AG08395 (cell line): ENCODE measurements at regions not wholly inside any gene's neighbourhood (a gene's known extent, or its start where the extent isn't known, plus 50 kb on each side); places are given as distances from the start of the nearest gene placed in this dataset.

Experiments
- DNase-seq: peaks from one replicate; pipeline ENCODE4 v3.0.0; 2012; ENCODE audit warnings: mixed read lengths, low spot score

DNA sequence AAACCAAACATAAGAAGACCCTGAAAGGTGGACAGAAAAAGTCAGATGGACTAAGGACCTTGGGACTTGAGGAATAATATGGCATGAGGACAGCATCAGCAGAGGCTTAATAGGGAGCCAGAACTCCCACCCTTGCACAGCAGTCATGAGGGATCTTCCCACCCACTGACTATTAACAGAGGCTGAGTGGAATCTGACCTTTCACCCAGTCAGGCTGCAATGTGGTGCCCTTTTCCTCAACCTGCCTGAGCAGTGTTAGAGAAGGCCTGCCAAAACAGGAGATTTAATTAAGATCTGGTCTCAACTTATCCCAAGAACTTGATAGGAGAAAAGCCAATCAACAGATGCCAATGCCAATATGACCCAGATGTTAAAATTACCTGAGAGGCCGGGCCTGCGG lies 481.9 kb downstream of the KDM4C start:
- DNase-seq: no peak

DNA sequence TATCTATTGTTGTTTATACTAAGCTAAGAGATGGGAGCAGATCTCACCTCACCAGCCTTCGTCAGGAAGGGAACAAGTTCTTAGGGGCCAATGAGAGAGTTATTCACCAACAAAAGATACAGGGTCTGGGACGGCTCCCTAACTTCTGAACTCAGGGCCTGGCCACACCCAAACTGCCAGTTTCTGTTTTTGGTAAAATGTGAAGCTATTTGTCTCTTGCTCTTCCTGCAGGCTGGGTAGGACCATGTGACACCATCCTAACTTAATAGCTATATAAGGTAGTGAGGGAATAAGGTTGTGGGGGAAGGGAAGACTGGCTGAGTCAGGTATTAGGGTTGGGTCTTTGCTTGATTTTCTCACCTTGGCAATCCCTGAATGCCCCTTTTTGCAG lies 480.5 kb downstream of the KDM4C start:
- no peak for DNase-seq

DNA sequence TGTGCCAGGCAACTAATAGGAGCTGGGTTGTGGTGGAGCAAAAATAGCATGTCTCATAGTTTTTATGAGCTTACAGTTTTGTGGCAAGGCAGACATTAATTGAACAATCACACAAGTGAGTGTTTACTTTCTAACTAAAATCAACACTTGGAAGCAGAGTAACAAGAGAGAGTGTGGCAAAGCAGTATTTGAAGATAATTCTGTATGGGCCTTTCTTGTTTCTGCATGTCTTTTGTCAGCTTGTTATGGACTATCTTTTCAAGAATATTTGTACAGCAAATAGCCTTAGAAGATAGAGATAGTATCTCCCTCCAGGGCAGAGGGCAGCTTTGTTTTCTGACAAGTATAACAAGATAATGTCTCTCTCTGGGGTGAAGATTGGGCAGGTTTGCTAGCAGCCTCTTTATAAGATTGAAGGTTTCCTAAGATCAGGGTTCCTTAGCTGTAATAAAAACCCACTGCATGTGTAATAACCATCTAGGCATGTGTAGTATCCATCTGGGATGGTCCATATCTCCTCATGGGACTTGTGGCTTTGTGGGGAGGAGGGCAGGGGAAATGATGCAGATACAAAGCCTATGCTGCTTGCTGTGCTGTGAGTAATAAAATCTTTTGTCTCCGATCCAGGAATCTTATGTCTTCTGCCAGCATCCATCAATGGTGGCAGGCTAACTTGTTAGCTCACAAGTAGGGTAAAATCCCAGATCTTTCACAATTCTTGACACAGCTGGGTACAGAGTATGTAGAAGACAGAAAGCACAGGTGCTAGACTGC lies 479.9 kb downstream of the KDM4C start:
- DNase-seq: peak; percentile 65

DNA sequence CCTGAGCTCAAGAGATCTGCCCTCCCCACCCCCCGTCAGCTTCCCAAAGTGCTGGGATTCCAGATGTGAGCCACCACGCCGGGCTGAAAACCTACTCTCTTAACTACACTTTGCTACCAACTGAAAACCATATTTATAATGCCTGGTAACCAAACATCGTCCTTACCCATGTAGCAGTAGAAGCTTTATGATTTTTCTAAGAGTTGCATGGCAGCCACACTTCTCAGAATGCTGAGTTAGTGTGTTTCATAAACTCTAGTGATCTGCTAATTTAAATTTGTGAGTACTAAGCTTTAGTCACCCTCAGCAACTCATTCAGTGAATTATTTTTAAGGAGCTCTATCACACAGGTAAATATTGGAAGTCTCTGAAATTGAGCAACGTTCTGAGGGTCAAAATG lies 478.4 kb downstream of the KDM4C start:
- DNase-seq: no peak

DNA sequence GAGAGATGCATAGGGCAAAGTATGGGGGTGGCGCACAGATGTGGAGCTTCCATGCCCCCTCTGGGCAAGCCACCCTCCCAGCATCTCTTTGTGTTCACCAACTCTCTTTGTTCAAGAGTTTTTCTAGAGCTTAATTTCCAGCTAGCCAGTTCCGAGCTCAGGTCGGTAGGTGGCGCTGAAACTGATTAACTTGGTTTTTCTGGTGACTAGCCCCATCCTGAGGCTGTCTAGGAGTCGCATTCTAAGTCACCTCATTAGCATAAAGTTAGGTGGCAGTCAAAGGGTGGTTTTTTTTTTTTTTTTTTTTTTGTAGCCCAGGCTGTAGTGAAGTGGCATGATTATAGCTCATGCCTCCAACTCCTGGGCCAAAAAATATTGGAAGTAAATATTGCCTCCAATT lies 476.4 kb downstream of the KDM4C start:
- DNase-seq: no peak

DNA sequence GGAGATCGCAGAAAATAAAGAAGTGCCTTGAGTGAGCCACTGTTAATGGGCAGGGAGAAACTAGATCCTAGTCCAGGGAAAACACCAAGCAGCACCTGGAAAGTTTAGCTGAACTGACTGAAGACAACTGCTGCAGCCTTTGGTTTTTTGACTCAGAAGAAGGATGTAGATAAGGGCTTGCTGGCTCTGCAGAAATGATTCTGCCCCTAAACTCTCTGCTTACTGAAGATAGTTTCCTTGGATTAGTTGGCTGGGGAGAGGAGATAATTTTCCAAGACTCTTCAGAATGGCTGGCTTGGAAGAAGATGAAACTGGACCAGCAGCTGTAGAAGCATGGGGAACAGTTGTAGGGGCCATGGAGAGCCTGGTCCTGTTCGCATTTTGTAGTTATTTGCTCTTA lies 471.8 kb downstream of the KDM4C start:
- no peak for DNase-seq

DNA sequence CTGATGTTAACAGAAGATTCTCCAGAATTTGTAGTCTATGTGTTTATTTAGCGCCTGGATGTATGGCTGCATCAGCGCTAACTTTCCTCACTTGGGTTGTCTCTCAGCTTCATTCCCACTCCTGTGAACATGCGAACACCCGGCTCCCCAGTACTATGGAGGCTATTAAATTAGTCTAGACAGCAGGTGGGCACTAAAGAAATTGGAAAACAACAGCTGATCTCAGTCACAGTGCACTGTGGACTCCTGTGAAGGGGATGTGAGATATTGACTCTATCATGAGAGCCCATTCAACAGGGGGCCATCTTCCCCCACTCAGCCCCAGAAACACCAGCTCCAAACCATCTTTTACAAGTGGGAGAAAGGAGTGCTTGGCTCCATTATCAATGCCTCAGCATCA lies 471.0 kb downstream of the KDM4C start:
- DNase-seq: no peak

DNA sequence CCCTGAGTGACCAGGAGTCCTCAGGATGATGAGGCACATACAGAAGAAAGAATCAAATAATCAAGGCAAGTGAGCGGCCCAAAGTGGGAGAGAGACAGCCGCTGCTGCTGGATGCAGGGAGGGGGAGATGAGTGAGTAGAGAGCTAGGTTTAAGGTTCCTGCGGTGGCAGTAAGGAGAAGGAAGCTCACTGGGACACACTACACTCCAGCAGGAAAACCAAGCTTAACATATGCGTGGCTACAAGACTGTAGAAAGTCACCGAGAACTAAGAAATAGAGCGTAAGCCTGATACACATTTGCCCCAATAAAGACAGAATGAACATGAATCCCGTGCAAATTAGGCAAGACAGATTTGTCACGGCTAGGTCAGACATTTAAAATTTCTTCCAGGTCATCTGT lies 470.2 kb downstream of the KDM4C start:
- DNase-seq: no peak

DNA sequence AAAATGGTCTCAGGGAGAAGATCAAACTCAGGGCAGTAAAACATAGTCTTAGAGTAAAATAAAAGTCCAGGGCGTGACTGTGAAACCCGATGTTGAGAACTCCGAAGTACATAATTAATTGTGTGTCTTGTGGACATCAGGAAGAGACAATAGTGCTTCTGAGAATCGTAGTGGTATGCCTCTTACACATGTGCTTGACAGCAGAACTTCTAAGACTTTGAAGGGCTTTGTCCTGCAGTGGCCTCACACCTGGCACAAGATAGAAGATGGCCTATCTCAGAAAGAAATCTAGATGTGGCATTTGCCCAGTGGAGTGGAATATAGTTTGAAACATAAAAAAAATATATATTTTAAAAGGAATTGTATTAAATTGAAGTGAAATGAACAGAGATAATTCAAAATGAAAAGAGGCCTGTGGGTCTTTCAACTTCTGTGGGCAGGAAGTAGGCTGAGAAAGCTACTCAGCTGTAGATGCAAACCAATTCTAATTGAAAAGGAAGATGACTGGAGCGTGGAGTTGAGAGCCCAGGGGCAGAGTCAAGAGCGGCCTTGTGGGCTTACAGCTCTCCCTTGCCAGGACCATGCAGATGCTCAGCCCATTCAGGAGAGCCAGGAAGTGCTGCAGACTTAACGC lies 468.4 kb downstream of the KDM4C start:
- no peak for DNase-seq
